Stimulated activated CD4-positive, alpha-beta T cell treated with anti-CD3 and anti-CD28 coated beads, Interleukin-4, amount 100 ng/mL, for 24 hours (primary cell): ENCODE measurements at regions not wholly inside any gene's neighbourhood (a gene's known extent, or its start where the extent isn't known, plus 50 kb on each side); places are given as distances from the start of the nearest gene placed in this dataset.

Source experiments
- DNase-seq: peaks from one replicate; pipeline ENCODE4 v3.0.0-alpha.2; 2020

GRCh38 chr16:82404586-82405315, 222.0 kb upstream of the CDH13 start:
- DNase-seq: no peak

GRCh38 chr16:82402665-82403218, 224.0 kb upstream of the CDH13 start:
- DNase-seq: no peak

GRCh38 chr16:82400046-82400445, 226.7 kb upstream of the CDH13 start:
- no peak for DNase-seq

GRCh38 chr16:82396509-82396908, 226.5 kb upstream of the MPHOSPH6 start:
- DNase-seq: no peak

- DNase-seq: no peak
Observed at GRCh38 chr16:82395212-82395611, 225.2 kb upstream of the MPHOSPH6 start.

GRCh38 chr16:82391690-82392089, 221.7 kb upstream of the MPHOSPH6 start:
- no peak for DNase-seq

- no peak for DNase-seq
Observed at GRCh38 chr16:82389956-82390650, 220.1 kb upstream of the MPHOSPH6 start.

GRCh38 chr16:82386761-82387160, 216.7 kb upstream of the MPHOSPH6 start:
- no peak for DNase-seq

GRCh38 chr16:82384949-82385348, 214.9 kb upstream of the MPHOSPH6 start:
- no peak for DNase-seq

- DNase-seq: no peak
Observed at GRCh38 chr16:82384017-82384416, 214.0 kb upstream of the MPHOSPH6 start.

- DNase-seq: no peak
Observed at GRCh38 chr16:82382521-82382920, 212.5 kb upstream of the MPHOSPH6 start.

- DNase-seq: no peak
Observed at GRCh38 chr16:82379551-82379950, 209.5 kb upstream of the MPHOSPH6 start.

- no peak for DNase-seq
Observed at GRCh38 chr16:82373976-82374375, 204.0 kb upstream of the MPHOSPH6 start.

- no peak for DNase-seq
Observed at GRCh38 chr16:82370282-82370681, 200.3 kb upstream of the MPHOSPH6 start.

GRCh38 chr16:82368041-82368440, 198.0 kb upstream of the MPHOSPH6 start:
- no peak for DNase-seq

GRCh38 chr16:82366462-82366861, 196.4 kb upstream of the MPHOSPH6 start:
- no peak for DNase-seq

GRCh38 chr16:82364690-82365089, 194.7 kb upstream of the MPHOSPH6 start:
- no peak for DNase-seq

GRCh38 chr16:82363026-82363816, 193.2 kb upstream of the MPHOSPH6 start:
- no peak for DNase-seq

GRCh38 chr16:82361885-82362284, 191.9 kb upstream of the MPHOSPH6 start:
- no peak for DNase-seq

GRCh38 chr16:82360024-82360783, 190.2 kb upstream of the MPHOSPH6 start:
- no peak for DNase-seq

GRCh38 chr16:82358606-82359221, 188.7 kb upstream of the MPHOSPH6 start:
- DNase-seq: no peak

- DNase-seq: no peak
Observed at GRCh38 chr16:82358161-82358560, 188.1 kb upstream of the MPHOSPH6 start.
